Mucosa of stomach (tissue), 1 donor: ENCODE measurements at regions not wholly inside any gene's neighbourhood (a gene's known extent, or its start where the extent isn't known, plus 50 kb on each side); places are given as distances from the start of the nearest gene placed in this dataset.
A peak's percentile ranks its signal among the peaks of the same experiment; 100 is the strongest.

ENCODE experiments used
- H3K27me3 ChIP-seq: one replicate; pipeline ENCODE4 v1.7.0; 2013; ENCODE audit warnings: mild to moderate bottlenecking, low read length; ENCODE audit not compliant: control insufficient read depth, insufficient read depth
- H3K36me3 ChIP-seq: one replicate; pipeline ENCODE4 v1.7.0; 2013; ENCODE audit warnings: low read length; ENCODE audit not compliant: control insufficient read depth, insufficient read depth
- H3K4me1 ChIP-seq: one replicate; pipeline ENCODE4 v1.7.0; 2013; ENCODE audit warnings: mild to moderate bottlenecking, low read length; ENCODE audit not compliant: control insufficient read depth, insufficient read depth
- H3K4me3 ChIP-seq: one replicate; pipeline ENCODE4 v1.7.0; 2013; ENCODE audit warnings: low read length
- H3K9ac ChIP-seq: one replicate; pipeline ENCODE4 v1.7.0; 2013; ENCODE audit warnings: mild to moderate bottlenecking, low read length, moderate library complexity
- H3K9me3 ChIP-seq: one replicate; pipeline ENCODE4 v1.7.0; 2013; ENCODE audit warnings: mild to moderate bottlenecking, low read length, moderate library complexity; ENCODE audit not compliant: control insufficient read depth
- donor health status: Pancreatic carcinoma.

DNA sequence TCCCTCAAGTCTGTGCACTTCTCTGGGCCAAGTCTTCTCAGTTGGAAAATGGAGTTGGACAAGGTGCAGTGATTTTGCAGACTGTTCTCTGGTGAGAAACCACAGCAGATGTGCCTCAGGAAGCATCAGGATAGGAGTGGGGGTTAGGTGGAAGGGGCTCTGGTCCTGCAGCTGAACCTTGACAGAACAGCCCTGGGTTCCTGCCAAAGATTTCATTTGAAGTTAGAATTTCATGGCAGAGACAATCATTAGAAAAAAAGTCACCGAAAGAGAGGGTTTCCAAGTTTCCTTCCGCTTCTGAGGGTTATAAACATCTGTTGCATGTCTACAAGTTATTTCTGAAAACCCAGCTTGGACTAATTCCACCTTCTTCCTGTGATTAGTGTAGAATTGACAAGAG is 80.4 kb upstream of the IRX3 start:
- Histone ChIP-seq H3K27me3 (peaks cover 7% of the 10 kb centered on the region), H3K9me3 (no peaks in the 10 kb centered on the region), H3K4me1 (peaks cover 10% of the 10 kb centered on the region)

DNA sequence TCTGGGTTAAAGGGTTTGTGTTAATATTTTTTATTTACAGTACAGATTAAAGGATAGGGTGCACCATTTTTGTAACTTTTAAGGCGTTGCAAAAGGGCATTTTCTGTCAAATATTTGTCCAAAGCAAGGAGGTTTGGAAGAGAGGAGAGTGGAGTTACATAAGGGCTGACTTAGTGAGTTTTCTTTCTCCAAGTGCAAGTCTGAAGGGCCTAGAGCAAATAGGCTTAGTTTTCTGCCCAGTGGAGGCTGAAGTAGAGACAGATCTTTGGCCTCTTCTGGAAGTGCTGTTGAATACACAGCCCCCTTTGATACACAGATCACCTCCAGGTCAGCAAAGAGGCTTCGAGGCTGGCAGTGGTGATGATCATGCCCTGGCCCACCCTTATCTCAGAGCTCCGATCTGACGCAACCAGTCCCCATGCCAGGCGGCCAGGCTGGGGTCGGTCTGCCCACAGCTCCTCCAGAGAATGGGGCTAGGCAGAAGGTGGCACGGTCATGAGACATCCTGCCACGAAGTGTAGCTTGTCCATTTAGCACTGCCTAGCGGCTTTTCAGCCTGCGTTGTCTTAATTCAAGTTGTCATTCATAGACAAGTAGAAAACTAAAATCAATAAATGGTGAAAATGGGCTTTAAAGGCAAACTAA is 79.5 kb upstream of the IRX3 start:
- H3K4me3 ChIP-seq, result no peak overlapping the region
- peaks cover 10% of the 10 kb centered on the region for H3K4me1 ChIP-seq
- H3K9ac ChIP-seq, result no peak overlapping the region

More for the DNA sequence above, 80.4 kb upstream of the IRX3 start:
- Histone ChIP-seq H3K36me3 (no peaks in the 10 kb centered on the region), H3K9ac (no peak overlapping the region), H3K4me3 (no peak overlapping the region)

GRCh38 chr16:54363766-54364165 is 77.2 kb upstream of the IRX3 start:
- peaks cover 5% of the 10 kb centered on the region for H3K27me3 ChIP-seq
- H3K9ac ChIP-seq, result no peak overlapping the region
- no peaks in the 10 kb centered on the region for H3K4me1 ChIP-seq
- no peaks in the 10 kb centered on the region for H3K9me3 ChIP-seq
- no peak overlapping the region for H3K4me3 ChIP-seq
- H3K36me3 ChIP-seq, result no peaks in the 10 kb centered on the region

More for the DNA sequence above, 79.5 kb upstream of the IRX3 start:
- Histone ChIP-seq H3K27me3 (peaks cover 7% of the 10 kb centered on the region), H3K36me3 (no peaks in the 10 kb centered on the region), H3K9me3 (no peaks in the 10 kb centered on the region)

DNA sequence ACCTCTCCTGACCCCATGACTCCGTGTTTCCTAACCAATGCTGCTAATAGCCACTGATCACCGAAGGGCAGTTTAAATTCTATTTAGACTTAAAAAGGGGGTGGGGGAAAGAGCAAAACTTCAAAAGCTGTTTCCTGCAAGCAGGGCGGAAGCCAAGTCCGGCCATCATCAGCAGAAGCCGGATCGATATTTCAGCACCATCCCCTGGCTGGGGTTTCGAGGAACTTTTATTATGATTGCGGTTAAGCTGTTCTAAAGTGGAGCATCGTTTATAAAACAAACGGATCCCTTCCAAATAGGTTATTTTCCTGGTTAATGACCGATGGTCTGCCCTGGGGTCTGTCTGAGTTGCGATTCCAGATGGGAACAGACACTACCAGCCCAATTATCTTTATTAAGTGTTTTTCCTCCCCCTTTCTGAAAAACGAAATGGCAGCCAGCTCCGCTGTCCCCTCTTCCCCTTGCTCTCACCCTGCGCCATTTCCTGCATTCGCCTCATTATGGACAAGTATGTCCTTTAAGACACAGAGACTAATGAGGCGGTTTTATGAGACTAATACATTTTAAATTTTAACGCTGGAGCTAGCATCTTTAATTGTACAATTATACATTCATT is 76.1 kb upstream of the IRX3 start:
- Histone ChIP-seq H3K4me3 (no peak overlapping the region), H3K9ac (no peak overlapping the region), H3K36me3 (no peaks in the 10 kb centered on the region), H3K27me3 (peaks cover 5% of the 10 kb centered on the region), H3K4me1 (no peaks in the 10 kb centered on the region), H3K9me3 (no peaks in the 10 kb centered on the region)

DNA sequence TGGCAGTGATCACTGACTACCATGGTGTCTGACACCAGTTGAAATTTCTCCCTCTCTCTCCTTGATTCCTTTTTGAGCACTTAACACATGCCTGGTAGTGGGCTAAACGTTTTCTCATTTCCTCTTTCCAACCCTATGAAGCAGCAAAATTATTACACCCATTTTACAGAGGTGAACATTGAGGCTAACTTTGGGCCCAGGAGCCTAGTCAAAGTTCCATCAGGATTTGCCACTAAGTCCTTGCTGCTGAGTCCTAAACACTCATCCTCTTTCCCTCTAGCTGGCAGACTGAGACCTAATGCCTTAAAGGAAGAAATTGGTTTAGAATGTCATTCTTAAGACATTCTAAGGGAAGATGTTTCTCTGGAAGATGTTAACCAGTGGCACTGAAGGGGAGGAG is 74.7 kb upstream of the IRX3 start:
- H3K4me1 ChIP-seq, result no peaks in the 10 kb centered on the region
- H3K27me3 ChIP-seq, result peaks cover 5% of the 10 kb centered on the region
- H3K36me3 ChIP-seq, result no peaks in the 10 kb centered on the region
- H3K9me3 ChIP-seq, result no peaks in the 10 kb centered on the region
- H3K9ac ChIP-seq, result no peak overlapping the region
- H3K4me3 ChIP-seq, result no peak overlapping the region

GRCh38 chr16:54360681-54361080 is 74.1 kb upstream of the IRX3 start:
- no peaks in the 10 kb centered on the region for H3K4me1 ChIP-seq
- no peak overlapping the region for H3K4me3 ChIP-seq
- no peaks in the 10 kb centered on the region for H3K36me3 ChIP-seq
- H3K27me3 ChIP-seq, result peaks cover 5% of the 10 kb centered on the region
- no peaks in the 10 kb centered on the region for H3K9me3 ChIP-seq
- H3K9ac ChIP-seq, result peak overlapping the region; percentile 10

GRCh38 chr16:54359555-54359954 is 73.0 kb upstream of the IRX3 start:
- no peak overlapping the region for H3K9ac ChIP-seq
- peaks cover 5% of the 10 kb centered on the region for H3K27me3 ChIP-seq
- no peaks in the 10 kb centered on the region for H3K36me3 ChIP-seq
- H3K4me3 ChIP-seq, result no peak overlapping the region
- no peaks in the 10 kb centered on the region for H3K9me3 ChIP-seq
- H3K4me1 ChIP-seq, result no peaks in the 10 kb centered on the region

- no peaks in the 10 kb centered on the region for H3K9me3 ChIP-seq
- peaks cover 5% of the 10 kb centered on the region for H3K27me3 ChIP-seq
- H3K36me3 ChIP-seq, result no peaks in the 10 kb centered on the region
- H3K9ac ChIP-seq, result no peak overlapping the region
- no peaks in the 10 kb centered on the region for H3K4me1 ChIP-seq
- H3K4me3 ChIP-seq, result no peak overlapping the region
Observed at GRCh38 chr16:54359081-54359480, 72.5 kb upstream of the IRX3 start.

GRCh38 chr16:54356391-54356790 is 69.8 kb upstream of the IRX3 start:
- Histone ChIP-seq H3K4me3 (no peak overlapping the region), H3K27me3 (peaks cover 5% of the 10 kb centered on the region), H3K9me3 (no peaks in the 10 kb centered on the region), H3K4me1 (no peaks in the 10 kb centered on the region), H3K9ac (no peak overlapping the region), H3K36me3 (no peaks in the 10 kb centered on the region)

DNA sequence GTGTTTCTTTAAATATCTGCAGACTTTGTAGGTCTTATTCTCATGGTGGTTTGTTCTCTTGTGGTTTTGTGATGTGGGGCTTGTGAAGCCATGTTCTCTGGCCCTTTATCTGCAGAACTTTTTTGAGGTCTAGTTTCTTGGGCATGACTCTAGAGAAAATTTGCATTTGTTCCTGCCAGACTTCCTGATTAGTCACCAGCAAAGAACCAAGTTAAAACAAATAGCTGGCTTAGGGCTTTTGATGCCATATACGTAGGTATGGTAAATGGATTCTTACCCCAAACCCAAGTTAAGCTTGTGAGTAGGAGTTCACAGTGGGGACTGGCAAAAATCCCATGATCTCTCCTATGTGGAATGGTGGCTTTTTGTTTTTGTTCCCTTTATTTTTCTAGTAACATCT is 68.7 kb upstream of the IRX3 start:
- H3K9me3 ChIP-seq, result no peaks in the 10 kb centered on the region
- no peak overlapping the region for H3K4me3 ChIP-seq
- no peaks in the 10 kb centered on the region for H3K4me1 ChIP-seq
- H3K27me3 ChIP-seq, result no peaks in the 10 kb centered on the region
- no peak overlapping the region for H3K9ac ChIP-seq
- no peaks in the 10 kb centered on the region for H3K36me3 ChIP-seq

DNA sequence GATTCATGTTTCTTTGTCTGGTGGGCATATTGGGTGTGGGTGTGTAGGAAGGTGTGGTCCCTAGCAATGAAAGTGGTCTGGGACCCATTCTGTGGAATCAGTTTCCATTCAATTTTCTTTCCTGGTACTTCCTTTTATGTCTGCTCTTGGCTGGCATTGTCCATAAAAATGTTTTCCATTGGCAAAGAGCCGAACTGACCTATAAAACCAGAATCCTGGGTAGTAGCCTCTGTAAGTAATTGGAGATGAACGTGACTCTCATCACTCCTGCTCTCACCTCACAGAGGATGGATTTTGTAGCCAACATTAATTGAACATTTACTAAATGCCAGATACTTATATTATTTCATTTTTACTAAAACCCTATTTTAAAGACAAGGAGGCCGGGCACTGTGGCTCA is 66.5 kb upstream of the IRX3 start:
- no peaks in the 10 kb centered on the region for H3K9me3 ChIP-seq

GRCh38 chr16:54351171-54351570 is 64.6 kb upstream of the IRX3 start:
- Histone ChIP-seq H3K4me3 (no peak overlapping the region), H3K27me3 (no peaks in the 10 kb centered on the region), H3K9me3 (no peaks in the 10 kb centered on the region), H3K4me1 (no peaks in the 10 kb centered on the region), H3K9ac (no peak overlapping the region), H3K36me3 (no peaks in the 10 kb centered on the region)

More for the DNA sequence above, 66.5 kb upstream of the IRX3 start:
- Histone ChIP-seq H3K4me3 (no peak overlapping the region), H3K9ac (no peak overlapping the region), H3K27me3 (no peaks in the 10 kb centered on the region), H3K4me1 (no peaks in the 10 kb centered on the region), H3K36me3 (no peaks in the 10 kb centered on the region)
